RKO (cell line): ENCODE measurements at regions not wholly inside any gene's neighbourhood (a gene's known extent, or its start where the extent isn't known, plus 50 kb on each side); places are given as distances from the start of the nearest gene placed in this dataset.
A peak's percentile ranks its signal among the peaks of the same experiment; 100 is the strongest.

Experiments used
- DNase-seq: peaks from one replicate; pipeline ENCODE4 v3.0.0-alpha.2; 2016; ENCODE audit warnings: low spot score

GRCh38 chr6:99066044-99066443 lies 118.3 kb upstream of the FBXL4 start:
- DNase-seq: no peak

GRCh38 chr6:99064834-99065233 lies 117.1 kb upstream of the FBXL4 start:
- no peak for DNase-seq

- no peak for DNase-seq
These were observed 88.9 kb upstream of the FBXL4 start for GRCh38 chr6:99036672-99037071.

GRCh38 chr6:99032396-99032795 lies 84.7 kb upstream of the FBXL4 start:
- no peak for DNase-seq

- DNase-seq: no peak
These were observed 84.2 kb upstream of the FBXL4 start for GRCh38 chr6:99031957-99032356.

- DNase-seq: no peak
These were observed 83.2 kb upstream of the FBXL4 start for GRCh38 chr6:99030915-99031314.

GRCh38 chr6:99026135-99026534 lies 78.4 kb upstream of the FBXL4 start:
- peak; percentile 35 for DNase-seq

GRCh38 chr6:99024089-99024488 lies 76.3 kb upstream of the FBXL4 start:
- DNase-seq: no peak

GRCh38 chr6:99022039-99022609 lies 74.4 kb upstream of the FBXL4 start:
- DNase-seq: no peak

- peak; percentile 22 for DNase-seq
These were observed 71.6 kb upstream of the FBXL4 start for GRCh38 chr6:99019381-99019780.

GRCh38 chr6:99017150-99017549 lies 69.4 kb upstream of the FBXL4 start:
- DNase-seq: no peak

- DNase-seq: no peak
These were observed 68.6 kb upstream of the FBXL4 start for GRCh38 chr6:99016355-99016754.

GRCh38 chr6:99014061-99014460 lies 66.3 kb upstream of the FBXL4 start:
- no peak for DNase-seq

GRCh38 chr6:99013661-99014060 lies 65.9 kb upstream of the FBXL4 start:
- DNase-seq: no peak

GRCh38 chr6:99013145-99013544 lies 65.4 kb upstream of the FBXL4 start:
- DNase-seq: peak; percentile 74

- DNase-seq: no peak
These were observed 63.4 kb upstream of the FBXL4 start for GRCh38 chr6:99011151-99011550.

GRCh38 chr6:99002831-99003230 lies 55.1 kb upstream of the FBXL4 start:
- DNase-seq: no peak

GRCh38 chr6:98998103-98998502 lies 50.4 kb upstream of the FBXL4 start:
- DNase-seq: no peak
